HG02642 (cell line): ENCODE measurements at regions not wholly inside any gene's neighbourhood (a gene's known extent, or its start where the extent isn't known, plus 50 kb on each side); places are given as distances from the start of the nearest gene placed in this dataset.

Source experiments
- ATAC-seq: cut with Tn5 transposase; IDR thresholded peaks from one replicate; pipeline ENCODE4 v1.9.1; 2021; ENCODE audit warnings: mild to moderate bottlenecking; ENCODE audit not compliant: unreplicated experiment, poor library complexity

DNA sequence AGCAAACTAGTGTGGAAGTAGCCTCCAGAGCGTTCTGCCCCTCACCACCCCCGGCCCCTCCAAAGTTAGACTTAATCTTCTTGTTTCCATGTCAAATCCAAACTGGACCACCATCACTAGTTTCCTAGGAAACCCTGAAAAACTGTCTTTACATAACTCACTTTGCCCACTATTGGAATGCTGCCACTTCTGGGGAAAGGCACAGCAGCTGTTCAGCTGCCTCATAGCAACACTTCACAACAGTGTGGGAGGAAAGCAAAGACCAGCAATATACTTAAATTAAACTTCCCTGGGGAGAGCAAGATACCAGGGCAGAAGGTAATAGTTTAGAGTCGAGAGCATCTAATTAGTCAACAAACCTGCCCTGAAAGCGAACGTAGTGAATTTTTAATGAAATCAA, 452.2 kb downstream of the KCNJ2 start:
- ATAC-seq, result no peak

GRCh38 chr17:70622368-70623260, 453.3 kb downstream of the KCNJ2 start:
- ATAC-seq, result no peak

GRCh38 chr17:70624211-70624610, 454.9 kb downstream of the KCNJ2 start:
- ATAC-seq, result no peak

DNA sequence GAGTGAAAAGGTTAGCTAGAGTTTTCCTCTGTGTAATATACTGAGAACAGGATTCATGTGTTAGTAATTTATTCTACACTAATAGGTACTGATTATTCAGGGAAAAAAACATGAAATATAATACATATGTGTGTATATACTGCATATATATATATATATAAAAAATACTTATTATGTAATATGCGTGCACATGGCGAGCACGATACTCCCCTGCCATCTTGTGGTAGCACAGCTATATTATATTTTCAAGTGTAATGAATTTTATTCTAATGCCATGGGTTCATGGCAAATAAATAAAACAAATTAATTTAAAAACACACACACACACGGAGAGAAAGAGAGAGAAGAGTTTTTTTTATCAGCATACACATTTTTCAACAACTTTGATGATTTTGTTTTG, 460.6 kb downstream of the KCNJ2 start:
- no peak for ATAC-seq

DNA sequence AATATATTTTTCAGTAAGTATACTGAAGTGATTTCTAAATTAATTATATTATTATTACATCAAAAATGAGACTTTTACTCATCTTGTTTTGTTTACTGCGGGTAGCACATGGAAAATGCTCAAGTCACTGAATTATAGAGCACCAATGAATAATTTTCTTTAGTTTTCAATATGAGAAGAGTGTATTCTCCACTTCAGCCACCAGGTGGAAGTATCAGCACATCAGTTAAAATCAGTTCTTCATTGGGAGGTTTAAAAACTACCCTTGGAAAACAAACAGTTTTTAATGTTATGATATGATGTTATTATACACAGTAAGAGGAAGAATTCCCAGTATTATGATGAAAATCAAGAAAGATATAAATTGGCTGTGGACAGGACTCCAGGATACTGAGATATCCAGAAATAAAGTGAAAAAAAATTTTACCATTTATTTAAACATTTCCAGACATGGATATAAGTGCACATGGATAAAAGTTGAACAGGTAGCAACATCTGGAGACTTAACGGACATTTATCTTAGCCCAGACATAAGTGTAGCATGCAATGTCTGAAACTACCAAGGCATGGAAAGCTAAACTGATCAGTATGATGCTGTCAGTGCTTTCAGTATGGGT, 467.3 kb downstream of the KCNJ2 start:
- no peak for ATAC-seq

DNA sequence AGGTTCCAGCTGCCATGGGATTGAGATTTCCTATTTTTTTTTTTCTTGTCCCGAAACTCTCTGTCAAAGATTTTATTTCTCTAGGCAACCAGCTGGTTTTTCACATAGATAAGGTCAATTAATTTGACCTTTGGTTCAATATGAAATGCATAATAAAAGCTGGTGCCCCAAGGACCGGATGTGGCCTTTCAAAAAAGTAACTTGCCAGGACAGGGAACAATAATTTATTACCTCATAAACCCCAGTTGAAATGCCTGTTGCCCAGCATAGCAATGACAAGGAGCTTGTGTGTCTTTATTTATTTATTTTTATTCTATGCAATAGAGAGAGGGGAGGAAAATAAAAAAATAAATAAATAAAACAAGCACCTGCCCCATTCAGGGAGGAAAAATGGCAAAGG, 472.7 kb downstream of the KCNJ2 start:
- no peak for ATAC-seq

GRCh38 chr17:70644096-70644495, 474.8 kb downstream of the KCNJ2 start:
- no peak for ATAC-seq

GRCh38 chr17:70646673-70647072, 477.3 kb downstream of the KCNJ2 start:
- no peak for ATAC-seq

DNA sequence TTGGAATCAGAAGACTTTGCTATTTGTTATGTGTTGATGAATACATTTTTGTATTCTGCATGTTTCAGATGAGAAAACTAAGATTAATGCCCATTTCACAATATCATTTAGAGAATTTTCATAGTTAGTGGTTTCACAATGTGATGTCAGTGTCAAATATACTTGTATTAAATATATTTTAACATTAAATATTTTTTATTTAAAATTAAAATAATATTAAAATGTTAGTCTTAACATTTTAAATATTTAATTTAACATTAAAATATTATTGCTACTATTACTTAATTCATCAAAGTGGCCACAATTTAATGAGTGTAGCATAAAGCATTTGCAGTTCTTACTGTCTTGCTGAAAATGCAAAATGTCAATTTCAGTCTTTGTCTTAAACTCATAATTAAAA, 478.8 kb downstream of the KCNJ2 start:
- no peak for ATAC-seq

DNA sequence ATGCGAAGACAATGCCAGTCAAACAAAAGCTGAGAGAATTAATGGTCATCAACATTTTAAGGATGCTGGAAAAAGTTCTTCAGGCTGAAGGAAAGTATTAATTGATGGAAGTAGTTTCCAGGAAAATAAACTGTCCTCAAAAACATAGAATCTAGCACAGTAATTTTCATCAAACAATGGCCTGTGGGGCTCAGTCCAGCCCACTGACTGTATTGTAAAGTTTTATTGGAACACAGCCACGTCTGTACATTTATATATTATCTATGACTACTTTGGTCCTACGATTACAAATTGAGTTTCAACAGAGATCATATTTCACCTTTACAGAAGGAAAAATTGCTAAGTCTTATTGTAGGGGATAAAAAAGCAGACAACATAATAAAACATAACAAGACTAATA, 484.5 kb downstream of the KCNJ2 start:
- no peak for ATAC-seq

GRCh38 chr17:70654706-70655105, 485.4 kb downstream of the KCNJ2 start:
- no peak for ATAC-seq

- ATAC-seq, result peak; percentile 48
Observed at GRCh38 chr17:70655176-70655958, 486.0 kb downstream of the KCNJ2 start.

- no peak for ATAC-seq
Observed at GRCh38 chr17:70658317-70658716, 489.0 kb downstream of the KCNJ2 start.

GRCh38 chr17:70658840-70659239, 489.5 kb downstream of the KCNJ2 start:
- ATAC-seq, result no peak

DNA sequence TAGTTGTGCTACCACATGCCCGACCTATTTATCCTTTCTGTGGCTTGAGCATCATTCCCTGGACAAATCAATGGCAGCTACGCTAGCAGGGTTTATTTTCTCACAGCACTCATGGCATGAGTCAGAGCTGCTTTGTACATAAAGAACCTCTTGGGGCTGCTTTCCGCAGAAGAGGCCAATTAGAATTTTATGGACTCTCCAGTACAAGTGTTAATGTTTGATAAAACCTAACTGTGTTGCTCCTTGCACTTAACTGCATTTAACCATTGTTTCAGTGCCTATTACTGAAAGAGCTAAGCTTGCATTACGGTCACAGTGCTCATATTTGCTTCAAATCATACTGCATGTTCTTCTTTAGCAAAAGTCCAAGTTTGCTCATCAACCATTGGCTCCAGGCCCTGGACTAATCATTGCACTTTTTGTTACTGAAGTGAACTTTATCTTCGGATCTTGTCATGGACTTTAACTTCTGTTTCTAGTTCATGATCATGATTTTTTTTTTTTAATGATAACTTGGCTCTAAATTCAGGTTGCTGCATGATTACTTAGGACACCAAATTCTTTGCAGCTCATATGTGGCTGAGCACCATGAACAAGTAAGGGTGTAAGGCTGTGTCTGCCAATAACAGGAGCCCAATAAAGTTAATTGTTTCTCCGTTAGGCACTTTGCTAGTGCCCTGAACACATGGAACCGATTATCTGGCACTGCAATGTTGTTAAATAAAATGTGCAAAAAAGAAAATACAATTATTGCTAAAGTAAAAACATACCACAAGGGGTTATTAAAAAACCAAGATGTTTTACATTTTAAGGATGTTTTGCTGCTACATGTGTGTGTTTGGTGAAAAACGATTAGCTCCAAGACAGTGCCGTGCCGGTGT, 492.2 kb downstream of the KCNJ2 start:
- ATAC-seq, result no peak

DNA sequence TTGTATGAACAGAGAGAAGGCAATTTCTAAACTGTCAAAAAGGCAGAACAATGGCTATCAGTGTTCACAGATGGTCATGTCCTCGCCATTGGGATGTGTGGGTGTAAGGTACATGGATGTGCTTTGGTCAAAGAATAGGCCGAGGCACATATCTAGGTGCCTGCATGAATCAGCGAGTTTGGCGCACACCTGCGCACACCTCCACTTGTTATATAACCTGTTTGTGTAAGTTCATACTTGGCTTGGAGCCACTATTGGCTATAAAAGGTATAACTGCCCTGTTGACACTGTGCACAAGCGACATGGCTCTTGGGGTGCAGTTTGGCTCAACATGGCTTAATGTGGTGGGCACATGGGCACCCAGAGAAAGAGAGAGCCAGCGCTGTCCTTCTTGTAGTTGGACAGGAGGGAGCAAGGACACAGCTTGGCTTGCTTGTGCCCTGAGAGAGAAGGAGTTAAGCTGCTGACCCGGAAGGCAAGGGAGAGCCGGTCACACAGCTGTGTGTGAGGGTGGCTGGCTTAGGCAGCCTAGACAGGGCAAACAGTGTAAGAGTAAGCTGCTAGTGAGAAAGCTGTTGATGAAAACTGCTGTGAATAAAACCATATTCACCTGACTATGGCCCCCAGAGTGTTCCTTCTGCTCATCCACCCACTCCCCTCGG, 499.1 kb downstream of the KCNJ2 start:
- ATAC-seq, result no peak

GRCh38 chr17:70668938-70669778, 499.8 kb downstream of the KCNJ2 start:
- no peak for ATAC-seq

GRCh38 chr17:70674061-70674460, 504.7 kb downstream of the KCNJ2 start:
- no peak for ATAC-seq
